GM13977 (cell line): ENCODE measurements at regions not wholly inside any gene's neighbourhood (a gene's known extent, or its start where the extent isn't known, plus 50 kb on each side); places are given as distances from the start of the nearest gene placed in this dataset.

Experiments used
- DNase-seq: peaks from one replicate; pipeline ENCODE4 v3.0.0; 2012; ENCODE audit warnings: low spot score
- CTCF ChIP-seq: IDR thresholded peaks from 2 replicates; pipeline ENCODE4 v1.5.1; 2012; ENCODE audit warnings: mild to moderate bottlenecking, control low read depth; ENCODE audit not compliant: insufficient read depth; ENCODE audit errors: extremely low read depth, missing control alignments
- in situ Hi-C: fragments of 300-500 bp; cut with MboI; formaldehyde crosslinking; loops from one replicate; pipeline ENCODE4 v1.12.0; 2022; ENCODE audit warnings: low sequenced_read_pairs, low pct_unique_long_range_greater_than_20kb, mixed read lengths, inconsistent platforms; ENCODE audit not compliant: unreplicated experiment

GRCh38 chr2:76247006-76247405 is 536.3 kb upstream of the GCFC2 start:
- in situ Hi-C loops = no loop called here
- no peak for TF ChIP-seq CTCF

GRCh38 chr2:76211991-76212985 is 501.6 kb upstream of the GCFC2 start:
- in situ Hi-C loops = loop anchor here (25.0 kb wide), 1 partner anchor 375 kb away; no protein-coding TSS in a partner anchor
- TF ChIP-seq CTCF = no peak
- DNase-seq = no peak

More at GRCh38 chr2:76247006-76247405, 536.3 kb upstream of the GCFC2 start:
- DNase-seq = no peak

GRCh38 chr2:76210551-76210950 is 499.8 kb upstream of the GCFC2 start:
- in situ Hi-C loops = loop anchor here (25.0 kb wide), 1 partner anchor 377 kb away; no protein-coding TSS in a partner anchor
- TF ChIP-seq CTCF = no peak
- DNase-seq = no peak

- TF ChIP-seq CTCF = no peak
- in situ Hi-C loops = loop anchor here (25.0 kb wide), 1 partner anchor 383 kb away; no protein-coding TSS in a partner anchor
- no peak for DNase-seq
Observed at GRCh38 chr2:76204048-76204447, 493.3 kb upstream of the GCFC2 start.

GRCh38 chr2:76202866-76203265 is 492.2 kb upstream of the GCFC2 start:
- TF ChIP-seq CTCF = no peak
- in situ Hi-C loops = loop anchor here (25.0 kb wide), 1 partner anchor 384 kb away; no protein-coding TSS in a partner anchor
- DNase-seq = no peak

- in situ Hi-C loops = no loop called here
- peak; percentile 68 for TF ChIP-seq CTCF
- DNase-seq = peak; percentile 4
Observed at GRCh38 chr2:76197842-76198448, 487.2 kb upstream of the GCFC2 start.
